BJ (cell line): ENCODE measurements at regions not wholly inside any gene's neighbourhood (a gene's known extent, or its start where the extent isn't known, plus 50 kb on each side); places are given as distances from the start of the nearest gene placed in this dataset.

Source experiments
- CTCF ChIA-PET: fragments of 350-600 bp; formaldehyde crosslinking; extraction: SDS; loops from one replicate; lab custom pipeline; 2021; ENCODE audit warnings: antibody characterized with exemption, inconsistent platforms; lab: Yijun Ruan, JAX
- POLR2A ChIA-PET: fragments of 300-600 bp; sonication (Branson Sonifier 250); formaldehyde crosslinking; extraction: SDS; loops from one replicate; lab custom pipeline; 2021; ENCODE audit warnings: antibody characterized with exemption; lab: Charles Lee
- DNase-seq: peaks from one replicate; pipeline ENCODE4 v3.0.0-alpha.2; 2011; ENCODE audit warnings: low read depth
- H3K27me3 ChIP-seq: 2 replicates; pipeline ENCODE4 v1.6.0; 2011; ENCODE audit warnings: low read length; ENCODE audit not compliant: control insufficient read depth, insufficient read depth
- H3K36me3 ChIP-seq: 2 replicates; pipeline ENCODE4 v1.5.1; 2011; ENCODE audit warnings: low read length; ENCODE audit not compliant: control insufficient read depth, insufficient read depth
- H3K4me3 ChIP-seq: 2 replicates; pipeline ENCODE4 v1.5.1; 2011; ENCODE audit warnings: low read depth, mild to moderate bottlenecking, control low read depth, low read length
- TF ChIP-seq, protein P1 (sequence below): IDR thresholded peaks from 2 replicates; pipeline ENCODE4 v1.5.1; 2011; ENCODE audit warnings: low read depth, mild to moderate bottlenecking, control low read depth, inconsistent platforms, low read length, moderate library complexity; ENCODE audit not compliant: insufficient read depth

DNA sequence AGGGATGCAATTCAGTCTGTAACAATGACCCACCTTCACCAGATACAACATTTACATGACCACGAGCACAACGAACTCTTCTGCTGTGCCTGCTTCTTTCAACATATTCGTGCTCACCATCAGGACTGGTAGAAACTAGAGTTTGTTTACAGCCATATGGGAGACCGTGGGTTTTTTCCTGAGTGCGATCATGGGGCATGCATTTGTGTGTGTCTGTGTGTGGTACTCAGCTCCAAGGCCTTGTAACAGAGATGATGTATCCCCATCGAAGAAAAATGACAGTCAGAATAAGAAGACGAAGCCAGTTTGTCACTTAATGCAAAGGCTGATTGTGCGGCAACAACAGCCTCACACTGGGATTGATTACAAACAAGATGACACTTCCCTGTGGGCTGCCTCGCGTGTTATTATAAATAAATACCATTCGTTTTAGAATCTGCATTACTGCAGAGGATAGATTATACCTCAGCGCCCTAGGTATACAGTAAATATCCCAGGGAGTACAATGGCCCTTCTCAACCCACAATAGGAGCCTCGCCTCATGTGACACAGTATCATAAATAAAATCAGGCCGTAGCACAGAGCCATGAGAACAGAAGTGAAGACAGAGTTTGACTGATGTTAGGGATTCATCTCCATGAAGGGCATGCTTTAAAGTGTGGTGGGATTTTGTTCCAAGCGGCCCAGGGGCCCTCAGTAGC is 97.3 kb upstream of the NOCT start:
- TF ChIP-seq, protein P1, sequence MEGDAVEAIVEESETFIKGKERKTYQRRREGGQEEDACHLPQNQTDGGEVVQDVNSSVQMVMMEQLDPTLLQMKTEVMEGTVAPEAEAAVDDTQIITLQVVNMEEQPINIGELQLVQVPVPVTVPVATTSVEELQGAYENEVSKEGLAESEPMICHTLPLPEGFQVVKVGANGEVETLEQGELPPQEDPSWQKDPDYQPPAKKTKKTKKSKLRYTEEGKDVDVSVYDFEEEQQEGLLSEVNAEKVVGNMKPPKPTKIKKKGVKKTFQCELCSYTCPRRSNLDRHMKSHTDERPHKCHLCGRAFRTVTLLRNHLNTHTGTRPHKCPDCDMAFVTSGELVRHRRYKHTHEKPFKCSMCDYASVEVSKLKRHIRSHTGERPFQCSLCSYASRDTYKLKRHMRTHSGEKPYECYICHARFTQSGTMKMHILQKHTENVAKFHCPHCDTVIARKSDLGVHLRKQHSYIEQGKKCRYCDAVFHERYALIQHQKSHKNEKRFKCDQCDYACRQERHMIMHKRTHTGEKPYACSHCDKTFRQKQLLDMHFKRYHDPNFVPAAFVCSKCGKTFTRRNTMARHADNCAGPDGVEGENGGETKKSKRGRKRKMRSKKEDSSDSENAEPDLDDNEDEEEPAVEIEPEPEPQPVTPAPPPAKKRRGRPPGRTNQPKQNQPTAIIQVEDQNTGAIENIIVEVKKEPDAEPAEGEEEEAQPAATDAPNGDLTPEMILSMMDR, result no peak
- CTCF ChIA-PET, result interaction anchor here (0.6 to 2.5 kb wide), 4 partner anchors 21 to 240 kb away, joined by 3 to 7 read pairs (median 3); no protein-coding TSS in a partner anchor
- Histone ChIP-seq H3K27me3 (peaks cover 5% of the 10 kb centered on the region; the same call in 1 of the 2 replicates), H3K36me3 (no peaks in the 10 kb centered on the region), H3K4me3 (no peak overlapping the region)
- POLR2A ChIA-PET, result no interaction called here
- no peak for DNase-seq

DNA sequence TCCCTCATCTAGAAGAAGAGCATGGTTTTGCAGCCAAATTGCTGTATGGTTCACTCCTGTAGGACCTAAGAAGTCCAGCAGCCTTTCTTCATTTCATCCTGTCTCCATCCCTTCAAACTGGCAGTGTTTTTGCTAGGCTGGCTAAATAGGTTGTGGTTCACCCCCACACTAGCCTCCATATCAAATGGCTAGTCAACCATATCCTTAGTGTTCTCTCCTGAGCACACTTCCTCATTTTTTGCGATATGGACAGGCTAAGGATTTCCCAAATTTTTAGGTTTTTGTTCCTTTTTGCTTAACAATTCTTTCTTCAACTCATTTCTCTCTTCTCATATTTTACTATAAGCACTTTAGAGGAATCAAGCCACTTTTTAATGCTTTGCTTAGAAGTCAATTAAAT is 98.8 kb upstream of the NOCT start:
- TF ChIP-seq, protein P1, result no peak
- Histone ChIP-seq H3K27me3 (peaks cover 8% of the 10 kb centered on the region), H3K4me3 (no peak overlapping the region), H3K36me3 (no peaks in the 10 kb centered on the region)
- no peak for DNase-seq
- ChIA-PET CTCF (interaction anchor here (1.0 to 2.5 kb wide), 3 partner anchors 18 to 46 kb away, joined by 3 to 7 read pairs (median 5); no protein-coding TSS in a partner anchor), POLR2A (no interaction called here)

DNA sequence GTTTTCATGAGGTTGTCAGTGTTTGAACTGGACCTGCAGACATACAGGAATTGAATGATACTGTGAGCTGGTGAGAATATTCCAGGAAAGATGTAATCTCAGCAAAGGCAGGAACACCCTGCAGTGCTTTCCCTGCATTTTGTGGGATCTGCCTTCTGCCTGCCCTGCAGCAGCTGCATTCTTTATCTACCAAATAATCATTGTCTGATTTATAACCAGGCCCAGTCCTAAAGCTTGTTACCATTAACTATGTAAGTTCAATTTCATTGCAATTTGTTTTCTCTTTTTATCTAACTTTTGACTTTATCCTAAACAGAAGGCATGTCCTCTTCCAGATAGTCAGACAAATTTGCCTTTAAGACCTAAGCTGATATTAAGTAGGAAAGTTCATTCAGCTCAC is 99.8 kb upstream of the NOCT start:
- no peak overlapping the region for H3K4me3 ChIP-seq
- DNase-seq, result no peak
- ChIA-PET POLR2A (interaction anchor here (0.9 kb wide), 1 partner anchor 18 kb away, joined by 4 read pairs; no protein-coding TSS in a partner anchor), CTCF (interaction anchor here (1.1 kb wide), 1 partner anchor 23 kb away, joined by 3 read pairs; no protein-coding TSS in a partner anchor)
- peaks cover 10% of the 10 kb centered on the region for H3K27me3 ChIP-seq
- no peaks in the 10 kb centered on the region for H3K36me3 ChIP-seq
- TF ChIP-seq, protein P1, result no peak

DNA sequence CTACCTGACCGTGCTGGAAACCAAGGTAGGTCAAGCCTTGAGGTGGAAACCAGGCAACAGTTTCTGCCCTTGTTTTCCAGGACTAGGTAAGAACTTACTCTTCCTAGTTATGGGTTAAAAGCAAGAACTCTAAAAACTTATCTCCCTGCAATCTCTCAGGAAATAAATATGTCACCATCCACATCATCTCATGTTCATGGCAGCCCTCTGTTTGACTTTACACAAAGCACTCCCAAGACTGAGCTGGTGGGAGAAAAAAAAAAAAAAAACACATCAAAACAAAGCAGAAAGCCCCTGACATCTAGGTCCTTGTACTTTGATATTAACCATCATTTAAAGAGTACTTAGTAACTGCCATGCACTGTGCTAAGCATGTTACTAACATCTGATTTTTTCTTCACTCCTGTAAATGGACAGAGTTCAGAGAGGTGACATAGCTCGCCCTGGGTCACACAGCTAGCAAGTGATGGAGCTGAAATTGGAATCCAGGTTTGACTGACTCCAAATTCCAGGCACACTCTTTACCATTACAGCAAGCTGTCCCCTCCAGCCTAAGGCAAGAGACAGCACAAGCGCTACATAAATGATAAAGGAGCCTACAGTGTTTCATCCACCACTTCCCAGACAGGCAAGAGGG is 102.8 kb upstream of the NOCT start:
- POLR2A ChIA-PET, result no interaction called here
- CTCF ChIA-PET, result interaction anchor here (1.5 to 1.7 kb wide), 2 partner anchors 10 to 42 kb away, joined by 4 to 6 read pairs; no protein-coding TSS in a partner anchor

More for the DNA sequence above, 102.8 kb upstream of the NOCT start:
- TF ChIP-seq, protein P1, result no peak
- no peak for DNase-seq
- Histone ChIP-seq H3K36me3 (no peaks in the 10 kb centered on the region), H3K27me3 (peaks cover 4% of the 10 kb centered on the region), H3K4me3 (no peak overlapping the region)
